ENCODE measurements at regions not wholly inside any gene's neighbourhood (a gene's known extent, or its start where the extent isn't known, plus 50 kb on each side); places are given as distances from the start of the nearest gene placed in this dataset.

DNA sequence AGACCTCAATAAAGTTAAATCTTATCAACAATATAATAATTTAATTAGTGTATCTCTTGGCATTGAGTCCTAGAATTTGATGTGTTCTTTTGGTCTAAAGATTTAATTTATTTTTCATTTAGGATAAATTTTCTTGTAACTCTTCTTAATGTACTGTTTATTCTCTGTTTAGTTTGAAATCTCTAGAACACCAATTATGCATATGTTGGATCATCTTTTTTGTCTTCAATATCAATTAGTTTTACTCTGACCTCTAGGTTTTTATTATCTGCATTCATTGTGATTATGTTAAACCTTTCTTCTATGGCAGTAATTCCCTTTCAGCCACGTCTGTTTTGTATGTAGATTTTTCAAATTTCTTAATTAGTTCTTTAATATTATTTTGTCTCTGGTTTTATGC, 93.8 kb upstream of the ARHGEF7 start:
- DNase-seq (ENCODE audit: extremely low spot score): no peak
- POLR2A ChIA-PET: no interaction called here
- CTCF ChIA-PET: no interaction called here
- no peak for TF ChIP-seq ELF4 (IDR thresholded peaks at IDR 0.05)
- TF ChIP-seq FOXM1 (IDR thresholded peaks at IDR 0.05; ENCODE audit: borderline replicate concordance): no peak
- TF ChIP-seq NFRKB (IDR thresholded peaks at IDR 0.05): no peak
- TF ChIP-seq, protein P1, sequence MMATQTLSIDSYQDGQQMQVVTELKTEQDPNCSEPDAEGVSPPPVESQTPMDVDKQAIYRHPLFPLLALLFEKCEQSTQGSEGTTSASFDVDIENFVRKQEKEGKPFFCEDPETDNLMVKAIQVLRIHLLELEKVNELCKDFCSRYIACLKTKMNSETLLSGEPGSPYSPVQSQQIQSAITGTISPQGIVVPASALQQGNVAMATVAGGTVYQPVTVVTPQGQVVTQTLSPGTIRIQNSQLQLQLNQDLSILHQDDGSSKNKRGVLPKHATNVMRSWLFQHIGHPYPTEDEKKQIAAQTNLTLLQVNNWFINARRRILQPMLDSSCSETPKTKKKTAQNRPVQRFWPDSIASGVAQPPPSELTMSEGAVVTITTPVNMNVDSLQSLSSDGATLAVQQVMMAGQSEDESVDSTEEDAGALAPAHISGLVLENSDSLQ (IDR thresholded peaks at IDR 0.05): no peak
- no peak for TF ChIP-seq CTBP1 (IDR thresholded peaks at IDR 0.05; ENCODE audit: borderline replicate concordance)
- no peak for TF ChIP-seq TARDBP (IDR thresholded peaks at IDR 0.05)
- no peak for TF ChIP-seq FOXK2 (IDR thresholded peaks at IDR 0.05)
- no peak for TF ChIP-seq BHLHE40 (IDR thresholded peaks at IDR 0.05; ENCODE audit: borderline replicate concordance)
- TF ChIP-seq ZNF384 (IDR thresholded peaks at IDR 0.05): no peak
- TF ChIP-seq L3MBTL2 (conservative IDR thresholded peaks at IDR 0.05): no peak
- no peak for TF ChIP-seq SP1 (IDR thresholded peaks at IDR 0.05)
- TF ChIP-seq LEF1 (IDR thresholded peaks at IDR 0.05; ENCODE audit: borderline replicate concordance): no peak

DNA sequence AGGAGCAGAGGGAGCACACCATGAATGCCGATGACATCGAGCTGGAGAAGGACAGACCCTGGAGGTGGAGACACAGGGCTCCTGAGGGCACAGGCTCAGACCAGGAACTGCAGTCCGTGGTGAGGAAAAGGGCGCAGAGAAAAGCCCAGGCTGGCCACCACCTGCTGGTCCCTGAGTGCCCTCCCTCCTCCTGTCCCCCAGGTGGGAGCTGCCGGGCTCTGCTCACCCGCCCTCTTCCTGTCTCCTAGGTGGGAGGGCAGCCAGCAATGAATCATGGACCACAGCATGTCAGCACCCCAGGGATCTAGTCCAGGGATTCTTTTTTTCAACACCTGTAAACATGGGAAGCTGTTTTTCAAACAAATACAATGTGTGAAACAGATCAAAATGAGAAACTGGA, 94.6 kb upstream of the ARHGEF7 start:
- DNase-seq (ENCODE audit: extremely low spot score): no peak
- ChIA-PET POLR2A (no interaction called here), CTCF (no interaction called here)
- no peak for TF ChIP-seq ARNT (IDR thresholded peaks at IDR 0.05)
- TF ChIP-seq SP1 (IDR thresholded peaks at IDR 0.05): no peak
- TF ChIP-seq NFRKB (IDR thresholded peaks at IDR 0.05): no peak
- TF ChIP-seq SUZ12 (IDR thresholded peaks at IDR 0.05): no peak
- TF ChIP-seq ZNF384 (IDR thresholded peaks at IDR 0.05): no peak
- TF ChIP-seq CTBP1 (IDR thresholded peaks at IDR 0.05; ENCODE audit: borderline replicate concordance): no peak
- TF ChIP-seq, protein P1 (IDR thresholded peaks at IDR 0.05): no peak
- TF ChIP-seq HDGF (IDR thresholded peaks at IDR 0.05; ENCODE audit: borderline replicate concordance): no peak
- no peak for TF ChIP-seq FOXA1 (IDR thresholded peaks at IDR 0.05)
- no peak for TF ChIP-seq TARDBP (IDR thresholded peaks at IDR 0.05)
- no peak for TF ChIP-seq LEF1 (IDR thresholded peaks at IDR 0.05; ENCODE audit: borderline replicate concordance)
- no peak for TF ChIP-seq FOXM1 (IDR thresholded peaks at IDR 0.05; ENCODE audit: borderline replicate concordance)

DNA sequence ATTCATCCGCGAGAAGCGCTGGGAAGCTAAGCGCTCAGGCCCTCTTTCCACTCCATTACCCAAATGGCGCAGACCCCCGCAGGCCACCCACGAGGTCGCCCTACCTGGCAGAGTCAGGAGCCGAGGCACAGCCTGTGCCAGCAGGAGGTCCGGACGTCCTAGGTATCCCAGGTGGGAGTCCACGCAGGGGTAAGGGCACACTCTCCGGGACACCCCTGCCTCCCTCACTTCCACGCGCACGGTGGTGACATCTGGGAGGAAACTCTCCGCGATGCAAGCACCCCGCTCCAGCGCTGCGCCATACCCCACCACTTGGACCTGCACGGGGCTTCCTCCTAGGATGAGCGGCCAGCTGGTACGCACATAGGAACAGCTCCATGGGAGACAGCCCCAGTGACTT, 95.1 kb upstream of the ARHGEF7 start:
- DNase-seq (ENCODE audit: extremely low spot score): no peak
- ChIA-PET POLR2A (no interaction called here), CTCF (no interaction called here)
- TF ChIP-seq ARNT (IDR thresholded peaks at IDR 0.05): no peak
- no peak for TF ChIP-seq ZNF384 (IDR thresholded peaks at IDR 0.05)
- TF ChIP-seq SUZ12 (IDR thresholded peaks at IDR 0.05): no peak
- no peak for TF ChIP-seq BHLHE40 (IDR thresholded peaks at IDR 0.05; ENCODE audit: borderline replicate concordance)
- no peak for TF ChIP-seq FOXA1 (IDR thresholded peaks at IDR 0.05)
- TF ChIP-seq CTBP1 (IDR thresholded peaks at IDR 0.05; ENCODE audit: borderline replicate concordance): no peak
- no peak for TF ChIP-seq ELF4 (IDR thresholded peaks at IDR 0.05)
- no peak for TF ChIP-seq L3MBTL2 (conservative IDR thresholded peaks at IDR 0.05)
- no peak for TF ChIP-seq SP1 (IDR thresholded peaks at IDR 0.05)
- TF ChIP-seq HDGF (IDR thresholded peaks at IDR 0.05; ENCODE audit: borderline replicate concordance): no peak
- TF ChIP-seq, protein P1 (IDR thresholded peaks at IDR 0.05): no peak
- TF ChIP-seq FOXM1 (IDR thresholded peaks at IDR 0.05; ENCODE audit: borderline replicate concordance): no peak
- TF ChIP-seq LEF1 (IDR thresholded peaks at IDR 0.05; ENCODE audit: borderline replicate concordance): no peak

DNA sequence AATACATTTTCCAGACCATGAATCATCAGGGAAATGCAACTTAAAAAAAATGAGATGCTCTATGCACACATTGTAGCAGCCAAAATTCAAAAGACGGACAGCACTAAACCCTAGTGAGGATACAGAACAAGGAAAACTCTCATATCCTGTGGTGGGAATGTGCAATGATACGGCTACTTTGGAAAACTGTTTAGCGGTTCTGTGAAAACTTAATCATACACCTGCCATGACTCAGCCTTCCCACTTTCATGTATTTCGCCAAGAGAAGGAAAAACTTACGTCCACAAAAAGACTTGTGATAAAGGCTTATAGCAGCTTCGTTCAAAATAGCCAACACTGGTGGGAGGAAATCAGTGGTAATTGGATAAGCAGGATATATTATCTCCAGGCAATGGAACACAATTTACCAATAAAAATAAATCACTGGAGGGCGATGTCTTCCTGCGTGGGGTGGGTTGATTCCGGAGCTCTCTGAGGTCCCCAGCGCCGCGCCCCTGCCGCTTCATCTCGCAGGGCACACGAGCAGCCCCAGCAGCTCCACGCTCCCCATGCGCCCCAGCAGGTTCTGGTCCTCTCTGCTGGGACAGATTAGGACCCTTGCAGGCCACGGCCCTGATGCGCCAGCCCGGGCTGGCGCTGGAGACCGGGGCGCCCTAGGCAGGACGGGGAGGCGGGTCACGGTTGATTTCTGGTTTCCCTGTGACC, 97.2 kb upstream of the ARHGEF7 start:
- CTCF ChIA-PET: no interaction called here
- POLR2A ChIA-PET: no interaction called here
- no peak for TF ChIP-seq HDGF (IDR thresholded peaks at IDR 0.05; ENCODE audit: borderline replicate concordance)
- TF ChIP-seq NFRKB (IDR thresholded peaks at IDR 0.05): no peak
- TF ChIP-seq ARNT (IDR thresholded peaks at IDR 0.05): no peak
- TF ChIP-seq ZNF384 (IDR thresholded peaks at IDR 0.05): no peak
- no peak for TF ChIP-seq SP1 (IDR thresholded peaks at IDR 0.05)
- no peak for TF ChIP-seq FOXK2 (IDR thresholded peaks at IDR 0.05)
- TF ChIP-seq, protein P1 (IDR thresholded peaks at IDR 0.05): no peak
- TF ChIP-seq ELF4 (IDR thresholded peaks at IDR 0.05): no peak
- no peak for TF ChIP-seq BHLHE40 (IDR thresholded peaks at IDR 0.05; ENCODE audit: borderline replicate concordance)
- no peak for TF ChIP-seq L3MBTL2 (conservative IDR thresholded peaks at IDR 0.05)
- TF ChIP-seq TARDBP (IDR thresholded peaks at IDR 0.05): no peak
- TF ChIP-seq FOXM1 (IDR thresholded peaks at IDR 0.05; ENCODE audit: borderline replicate concordance): no peak
- DNase-seq (ENCODE audit: extremely low spot score): no peak

DNA sequence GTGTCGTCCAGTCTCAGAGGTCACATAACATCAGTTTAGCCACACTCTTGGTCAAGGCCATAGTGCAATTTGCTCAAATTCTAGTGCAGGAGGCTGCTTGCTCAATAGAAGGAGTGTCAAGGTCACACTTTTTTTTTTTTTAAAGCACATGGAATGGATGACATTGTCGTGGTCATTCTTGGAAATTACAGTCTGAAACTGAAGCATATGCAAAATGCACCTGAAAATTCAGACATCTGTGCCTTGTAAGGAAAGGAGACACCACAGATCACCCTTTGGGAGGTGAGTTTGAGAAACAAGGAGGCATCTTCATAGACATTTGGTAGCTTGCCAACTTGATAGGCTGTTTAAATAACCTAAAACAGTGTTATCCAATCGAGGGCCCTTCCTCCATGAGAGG, 98.3 kb upstream of the ANKRD10 start:
- CTCF ChIA-PET: no interaction called here
- DNase-seq (ENCODE audit: extremely low spot score): no peak
- no peak for TF ChIP-seq SUZ12 (IDR thresholded peaks at IDR 0.05)
- TF ChIP-seq, protein P1 (IDR thresholded peaks at IDR 0.05): no peak
- TF ChIP-seq FOXM1 (IDR thresholded peaks at IDR 0.05; ENCODE audit: borderline replicate concordance): no peak
- no peak for TF ChIP-seq ZNF384 (IDR thresholded peaks at IDR 0.05)
- TF ChIP-seq ARNT (IDR thresholded peaks at IDR 0.05): no peak
- no peak for TF ChIP-seq FOXA1 (IDR thresholded peaks at IDR 0.05)
- TF ChIP-seq TARDBP (IDR thresholded peaks at IDR 0.05): no peak
- TF ChIP-seq FOXK2 (IDR thresholded peaks at IDR 0.05): no peak
- no peak for TF ChIP-seq ELF4 (IDR thresholded peaks at IDR 0.05)
- no peak for TF ChIP-seq L3MBTL2 (conservative IDR thresholded peaks at IDR 0.05)
- no peak for TF ChIP-seq BHLHE40 (IDR thresholded peaks at IDR 0.05; ENCODE audit: borderline replicate concordance)
- no peak for TF ChIP-seq HDGF (IDR thresholded peaks at IDR 0.05; ENCODE audit: borderline replicate concordance)
- TF ChIP-seq CTBP1 (IDR thresholded peaks at IDR 0.05; ENCODE audit: borderline replicate concordance): no peak
- TF ChIP-seq SP1 (IDR thresholded peaks at IDR 0.05): no peak
- no peak for TF ChIP-seq LEF1 (IDR thresholded peaks at IDR 0.05; ENCODE audit: borderline replicate concordance)
- TF ChIP-seq NFRKB (IDR thresholded peaks at IDR 0.05): no peak
- POLR2A ChIA-PET: no interaction called here

Measured in HEK293T (cell line).